Astrocyte of the spinal cord (primary cell): ENCODE measurements at regions not wholly inside any gene's neighbourhood (a gene's known extent, or its start where the extent isn't known, plus 50 kb on each side); places are given as distances from the start of the nearest gene placed in this dataset.

ENCODE experiments used
- DNase-seq: peaks from one replicate; pipeline ENCODE4 v3.0.0; 2011; ENCODE audit warnings: low read depth, low spot score
- H3K4me3 ChIP-seq: 2 replicates; pipeline ENCODE4 v1.5.1; 2011; ENCODE audit warnings: low read depth, mild to moderate bottlenecking, low read length, moderate library complexity
- in situ Hi-C: cut with HindIII; loops from 2 replicates; pipeline ENCODE4 v1.10.0; 2017; ENCODE audit warnings: low sequenced_read_pairs
- TF ChIP-seq, protein P1 (sequence below): IDR thresholded peaks from 2 replicates; pipeline ENCODE4 v1.5.1; 2012; ENCODE audit warnings: low read depth, mild to moderate bottlenecking, low read length, inconsistent platforms

DNA sequence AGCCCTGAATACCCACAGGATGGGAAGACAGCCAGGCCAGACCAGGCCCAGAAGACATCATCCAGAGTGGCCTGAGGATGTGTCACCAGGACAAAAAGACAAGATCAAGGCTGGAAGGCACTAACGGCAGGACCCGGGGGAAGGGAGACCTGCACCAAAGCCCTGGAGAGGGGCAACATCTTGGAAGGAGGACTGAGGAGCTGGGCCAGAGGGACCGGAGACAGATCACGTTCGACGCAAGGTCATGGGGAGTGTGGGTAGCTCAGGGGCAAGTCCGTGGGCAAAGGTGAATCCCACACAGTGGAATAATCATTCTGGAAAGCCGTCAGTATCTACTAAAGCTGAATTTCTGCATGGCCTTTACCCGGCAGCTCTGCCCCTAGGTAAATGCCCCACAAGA lies 478.6 kb downstream of the MATN1 start:
- TF ChIP-seq, protein P1, sequence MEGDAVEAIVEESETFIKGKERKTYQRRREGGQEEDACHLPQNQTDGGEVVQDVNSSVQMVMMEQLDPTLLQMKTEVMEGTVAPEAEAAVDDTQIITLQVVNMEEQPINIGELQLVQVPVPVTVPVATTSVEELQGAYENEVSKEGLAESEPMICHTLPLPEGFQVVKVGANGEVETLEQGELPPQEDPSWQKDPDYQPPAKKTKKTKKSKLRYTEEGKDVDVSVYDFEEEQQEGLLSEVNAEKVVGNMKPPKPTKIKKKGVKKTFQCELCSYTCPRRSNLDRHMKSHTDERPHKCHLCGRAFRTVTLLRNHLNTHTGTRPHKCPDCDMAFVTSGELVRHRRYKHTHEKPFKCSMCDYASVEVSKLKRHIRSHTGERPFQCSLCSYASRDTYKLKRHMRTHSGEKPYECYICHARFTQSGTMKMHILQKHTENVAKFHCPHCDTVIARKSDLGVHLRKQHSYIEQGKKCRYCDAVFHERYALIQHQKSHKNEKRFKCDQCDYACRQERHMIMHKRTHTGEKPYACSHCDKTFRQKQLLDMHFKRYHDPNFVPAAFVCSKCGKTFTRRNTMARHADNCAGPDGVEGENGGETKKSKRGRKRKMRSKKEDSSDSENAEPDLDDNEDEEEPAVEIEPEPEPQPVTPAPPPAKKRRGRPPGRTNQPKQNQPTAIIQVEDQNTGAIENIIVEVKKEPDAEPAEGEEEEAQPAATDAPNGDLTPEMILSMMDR = no peak
- no peak overlapping the region for H3K4me3 ChIP-seq
- no peak for DNase-seq
- in situ Hi-C loops = no loop called here

DNA sequence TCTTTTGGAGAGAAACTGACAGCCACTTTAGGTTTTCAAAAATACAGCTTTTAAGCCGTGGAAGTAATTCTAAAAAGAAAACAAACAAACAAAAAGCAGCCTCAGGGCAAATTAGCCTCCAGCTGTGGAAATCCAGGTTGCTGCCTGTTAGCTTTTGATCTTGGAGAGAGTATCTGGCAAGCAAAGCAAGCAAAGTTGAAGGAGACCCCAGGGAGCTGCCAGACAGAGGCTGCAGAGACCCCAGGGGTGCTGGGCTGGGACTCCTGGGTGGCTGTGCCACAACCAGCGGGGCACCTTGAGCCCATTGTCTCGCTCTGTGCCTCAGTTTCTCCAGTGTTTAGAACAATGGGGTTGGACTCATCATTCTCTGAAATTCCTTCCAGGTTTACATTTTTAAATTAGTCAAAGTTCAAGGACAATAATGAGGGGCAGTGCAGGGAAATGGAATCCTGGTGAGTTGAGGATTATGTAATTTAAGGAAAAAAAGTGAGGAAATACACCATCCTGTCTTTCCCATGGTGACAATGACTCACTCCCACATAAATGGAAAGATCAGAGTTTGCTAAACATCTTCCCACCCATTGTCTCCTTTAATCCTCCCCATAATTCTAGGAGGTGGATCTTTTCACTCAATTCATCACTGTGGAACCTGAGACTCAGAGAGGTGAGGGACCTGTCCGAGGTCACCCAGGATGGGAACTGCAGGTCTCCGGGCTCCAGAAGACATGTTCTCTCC lies 480.5 kb downstream of the MATN1 start:
- TF ChIP-seq, protein P1 = no peak
- H3K4me3 ChIP-seq = no peak overlapping the region
- DNase-seq = no peak
- in situ Hi-C loops = no loop called here

DNA sequence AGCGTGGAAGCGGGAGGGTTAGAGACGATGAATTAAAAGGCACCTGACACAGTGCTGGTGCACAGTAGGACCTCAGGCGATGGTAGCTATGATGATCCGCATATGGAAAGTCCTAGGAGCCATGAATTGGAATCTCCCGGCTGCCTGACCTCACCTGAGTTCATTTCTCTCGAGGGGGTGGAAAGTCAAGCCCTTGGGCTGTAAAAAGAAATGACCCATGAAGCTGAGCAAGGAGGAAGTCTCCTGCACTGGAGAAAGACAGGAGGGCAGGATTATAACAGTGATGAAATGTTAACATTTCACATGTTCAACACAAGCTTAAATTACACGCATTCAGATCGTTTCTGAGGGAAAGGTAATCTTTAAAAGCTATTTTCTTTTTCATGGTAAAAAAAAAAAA lies 481.2 kb downstream of the MATN1 start:
- DNase-seq = no peak
- in situ Hi-C loops = no loop called here
- no peak overlapping the region for H3K4me3 ChIP-seq
- TF ChIP-seq, protein P1 = no peak

DNA sequence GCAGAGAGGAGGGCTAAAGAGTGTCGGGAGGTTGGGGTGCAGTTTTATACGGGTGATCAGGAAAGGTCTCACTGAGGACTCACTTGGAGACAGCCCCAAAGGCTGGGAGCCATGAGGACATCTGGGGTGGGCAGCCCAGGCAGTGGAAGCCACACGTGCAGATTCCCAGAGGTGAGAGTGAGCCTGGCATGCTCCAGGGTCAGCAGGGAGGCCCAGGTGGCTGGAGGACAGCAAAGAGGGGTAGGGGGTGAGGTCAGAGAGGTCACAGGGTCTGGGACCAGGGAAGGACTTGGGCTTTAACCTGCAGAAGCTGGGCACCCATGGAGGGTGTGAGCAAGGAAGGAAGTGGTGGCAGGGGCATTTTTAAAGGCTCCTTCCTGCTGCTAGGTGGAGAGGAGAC lies 481.7 kb downstream of the MATN1 start:
- in situ Hi-C loops = no loop called here
- DNase-seq = no peak
- TF ChIP-seq, protein P1 = no peak
- no peak overlapping the region for H3K4me3 ChIP-seq

DNA sequence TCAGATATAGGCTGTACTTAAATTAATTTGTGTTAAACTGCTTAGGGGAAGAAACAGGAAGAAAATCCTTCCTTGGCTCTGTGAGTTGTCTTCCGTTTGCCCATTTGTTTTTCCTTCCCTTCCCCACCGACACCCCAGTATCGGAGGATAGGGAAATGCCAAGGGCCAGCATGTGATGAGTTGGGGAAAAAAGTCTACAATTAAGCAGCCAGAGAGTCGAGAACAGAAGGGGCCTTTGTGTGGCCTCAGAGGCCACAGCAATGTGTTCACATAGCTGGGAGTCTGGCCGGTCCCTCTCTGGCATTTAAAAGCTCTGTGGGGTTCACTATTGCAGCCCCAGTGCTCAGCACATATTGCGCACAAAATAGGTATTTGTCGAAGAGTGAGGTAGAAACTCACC lies 489.3 kb downstream of the MATN1 start:
- in situ Hi-C loops = no loop called here
- no peak overlapping the region for H3K4me3 ChIP-seq
- TF ChIP-seq, protein P1 = no peak
- DNase-seq = no peak

DNA sequence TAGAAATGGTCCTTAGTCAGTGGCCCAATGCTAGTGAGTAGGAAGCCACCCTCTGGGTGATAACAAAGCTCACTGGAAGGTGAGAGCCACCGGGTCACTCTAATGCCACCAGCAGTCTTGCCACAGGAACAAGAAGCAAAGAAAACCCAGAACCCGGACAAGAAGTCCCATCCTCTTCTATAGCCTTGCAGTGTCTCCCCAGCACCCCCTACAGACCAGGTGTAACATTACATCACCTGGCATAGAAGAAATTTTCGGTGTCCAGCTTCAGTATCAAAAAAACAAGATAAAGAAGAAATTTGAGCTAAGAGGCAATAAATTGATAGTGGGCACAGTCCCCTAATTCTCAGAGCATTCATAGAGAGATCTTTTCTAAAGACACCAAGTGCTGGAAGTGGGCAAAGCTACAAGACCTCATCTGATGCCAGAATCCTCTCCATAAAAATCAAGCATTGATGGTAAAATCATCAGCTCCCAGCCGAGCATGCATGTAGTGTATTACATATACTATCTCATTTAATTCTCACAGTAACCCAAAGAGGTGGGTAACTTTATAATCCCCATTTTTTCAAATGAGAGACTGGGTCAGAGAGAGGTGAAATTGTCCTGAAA lies 491.0 kb downstream of the MATN1 start:
- TF ChIP-seq, protein P1 = peak; percentile 31
- in situ Hi-C loops = no loop called here
- no peak for DNase-seq
- no peak overlapping the region for H3K4me3 ChIP-seq
